ENCODE measurements at regions not wholly inside any gene's neighbourhood (a gene's known extent, or its start where the extent isn't known, plus 50 kb on each side); places are given as distances from the start of the nearest gene placed in this dataset.

- FAIRE-seq (no peak), DNase-seq (ENCODE audit: low read depth) (peak; percentile 5)
- no peak for TF ChIP-seq CTCF (IDR thresholded peaks at IDR 0.05; ENCODE audit: insufficient read depth, low read length, severe bottlenecking)
- H3K36me3 ChIP-seq (ENCODE audit: control insufficient read depth, insufficient read depth, low read length) = no peaks in the 10 kb centered on the region
- H3K27me3 ChIP-seq (ENCODE audit: control insufficient read depth, insufficient read depth, low read length) = no peaks in the 10 kb centered on the region
- no peak overlapping the region for H3K4me3 ChIP-seq (ENCODE audit: low read depth, low read length)
Observed at GRCh38 chr3:89606151-89606550, 498.7 kb downstream of the EPHA3 start.

- DNase-seq (ENCODE audit: low read depth) (no peak), FAIRE-seq (no peak)
- Histone ChIP-seq H3K36me3 (ENCODE audit: control insufficient read depth, insufficient read depth, low read length) (no peaks in the 10 kb centered on the region), H3K27me3 (ENCODE audit: control insufficient read depth, insufficient read depth, low read length) (no peaks in the 10 kb centered on the region), H3K4me3 (ENCODE audit: low read depth, low read length) (no peak overlapping the region)
- TF ChIP-seq CTCF (IDR thresholded peaks at IDR 0.05; ENCODE audit: insufficient read depth, low read length, severe bottlenecking) = no peak
Observed at GRCh38 chr3:89612027-89612426, 504.6 kb downstream of the EPHA3 start.

- H3K4me3 ChIP-seq (ENCODE audit: low read depth, low read length) = no peak overlapping the region
- FAIRE-seq = no peak
- no peaks in the 10 kb centered on the region for H3K36me3 ChIP-seq (ENCODE audit: control insufficient read depth, insufficient read depth, low read length)
- no peaks in the 10 kb centered on the region for H3K27me3 ChIP-seq (ENCODE audit: control insufficient read depth, insufficient read depth, low read length)
- no peak for TF ChIP-seq CTCF (IDR thresholded peaks at IDR 0.05; ENCODE audit: insufficient read depth, low read length, severe bottlenecking)
- DNase-seq (ENCODE audit: low read depth) = no peak
Observed at GRCh38 chr3:89613241-89613640, 505.8 kb downstream of the EPHA3 start.

- Histone ChIP-seq H3K4me3 (ENCODE audit: low read depth, low read length) (no peak overlapping the region), H3K36me3 (ENCODE audit: control insufficient read depth, insufficient read depth, low read length) (no peaks in the 10 kb centered on the region), H3K27me3 (ENCODE audit: control insufficient read depth, insufficient read depth, low read length) (no peaks in the 10 kb centered on the region)
- TF ChIP-seq CTCF (IDR thresholded peaks at IDR 0.05; ENCODE audit: insufficient read depth, low read length, severe bottlenecking) = no peak
- FAIRE-seq (no peak), DNase-seq (ENCODE audit: low read depth) (peak; percentile 55)
Observed at GRCh38 chr3:89617706-89618105, 510.3 kb downstream of the EPHA3 start.

- FAIRE-seq (no peak), DNase-seq (ENCODE audit: low read depth) (no peak)
- no peak for TF ChIP-seq CTCF (IDR thresholded peaks at IDR 0.05; ENCODE audit: insufficient read depth, low read length, severe bottlenecking)
- no peaks in the 10 kb centered on the region for H3K36me3 ChIP-seq (ENCODE audit: control insufficient read depth, insufficient read depth, low read length)
- H3K27me3 ChIP-seq (ENCODE audit: control insufficient read depth, insufficient read depth, low read length) = no peaks in the 10 kb centered on the region
- no peak overlapping the region for H3K4me3 ChIP-seq (ENCODE audit: low read depth, low read length)
Observed at GRCh38 chr3:89619263-89619662, 511.8 kb downstream of the EPHA3 start.

GRCh38 chr3:89622063-89622700 is 514.8 kb downstream of the EPHA3 start:
- Histone ChIP-seq H3K36me3 (ENCODE audit: control insufficient read depth, insufficient read depth, low read length) (no peaks in the 10 kb centered on the region), H3K4me3 (ENCODE audit: low read depth, low read length) (no peak overlapping the region), H3K27me3 (ENCODE audit: control insufficient read depth, insufficient read depth, low read length) (no peaks in the 10 kb centered on the region)
- FAIRE-seq (no peak), DNase-seq (ENCODE audit: low read depth) (no peak)
- no peak for TF ChIP-seq CTCF (IDR thresholded peaks at IDR 0.05; ENCODE audit: insufficient read depth, low read length, severe bottlenecking)
